ENCODE measurements at regions not wholly inside any gene's neighbourhood (a gene's known extent, or its start where the extent isn't known, plus 50 kb on each side); places are given as distances from the start of the nearest gene placed in this dataset.
"Not testable (repeated sequence)": the region's sequence is repeated elsewhere in the genome, so short reads cannot be mapped to it uniquely, and the experiment has no call there.

GRCh38 chr14:105740961-105741360, 214.6 kb downstream of the TMEM121 start:
- TF ChIP-seq, protein P1, sequence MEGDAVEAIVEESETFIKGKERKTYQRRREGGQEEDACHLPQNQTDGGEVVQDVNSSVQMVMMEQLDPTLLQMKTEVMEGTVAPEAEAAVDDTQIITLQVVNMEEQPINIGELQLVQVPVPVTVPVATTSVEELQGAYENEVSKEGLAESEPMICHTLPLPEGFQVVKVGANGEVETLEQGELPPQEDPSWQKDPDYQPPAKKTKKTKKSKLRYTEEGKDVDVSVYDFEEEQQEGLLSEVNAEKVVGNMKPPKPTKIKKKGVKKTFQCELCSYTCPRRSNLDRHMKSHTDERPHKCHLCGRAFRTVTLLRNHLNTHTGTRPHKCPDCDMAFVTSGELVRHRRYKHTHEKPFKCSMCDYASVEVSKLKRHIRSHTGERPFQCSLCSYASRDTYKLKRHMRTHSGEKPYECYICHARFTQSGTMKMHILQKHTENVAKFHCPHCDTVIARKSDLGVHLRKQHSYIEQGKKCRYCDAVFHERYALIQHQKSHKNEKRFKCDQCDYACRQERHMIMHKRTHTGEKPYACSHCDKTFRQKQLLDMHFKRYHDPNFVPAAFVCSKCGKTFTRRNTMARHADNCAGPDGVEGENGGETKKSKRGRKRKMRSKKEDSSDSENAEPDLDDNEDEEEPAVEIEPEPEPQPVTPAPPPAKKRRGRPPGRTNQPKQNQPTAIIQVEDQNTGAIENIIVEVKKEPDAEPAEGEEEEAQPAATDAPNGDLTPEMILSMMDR (IDR thresholded peaks at IDR 0.05) = not testable (repeated sequence)
- TF ChIP-seq POLR2A (IDR thresholded peaks at IDR 0.05) = not testable (repeated sequence)

Data from heart left ventricle (tissue), 13 donors.